ENCODE measurements at regions not wholly inside any gene's neighbourhood (a gene's known extent, or its start where the extent isn't known, plus 50 kb on each side); places are given as distances from the start of the nearest gene placed in this dataset.

DNA sequence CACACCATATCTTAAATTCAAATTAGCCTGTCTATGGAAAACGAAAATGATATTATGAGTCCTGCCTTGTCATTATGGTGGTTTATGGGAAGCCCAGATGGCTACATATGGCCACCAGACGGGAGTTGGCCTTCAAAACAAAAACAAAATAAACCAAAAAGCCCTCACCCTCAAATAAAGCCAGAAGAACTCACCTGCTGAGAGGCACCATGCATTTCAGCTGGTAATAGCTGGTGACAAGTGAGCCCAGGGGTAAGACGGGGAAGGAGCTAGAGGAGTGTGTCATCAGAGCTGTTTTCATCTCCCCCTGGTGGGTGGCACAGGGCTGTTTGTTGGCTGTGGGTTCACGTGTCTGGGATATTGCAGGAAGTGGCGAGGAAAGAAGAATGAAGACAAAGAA lies 152.9 kb downstream of the EFNB2 start:
- Histone ChIP-seq H3K9ac (ENCODE audit: low read length) (no peak overlapping the region), H3K9me3 (ENCODE audit: control insufficient read depth, low read depth, low read length) (no peaks in the 10 kb centered on the region), H3K27me3 (ENCODE audit: control insufficient read depth, insufficient read depth, low read length) (no peaks in the 10 kb centered on the region), H3K36me3 (ENCODE audit: control insufficient read depth, low read depth, low read length) (no peaks in the 10 kb centered on the region), H3K27ac (ENCODE audit: low read length) (no peak overlapping the region), H3K4me1 (ENCODE audit: control insufficient read depth, low read depth, low read length) (peaks cover 10% of the 10 kb centered on the region), H3K4me3 (ENCODE audit: low read length) (no peak overlapping the region)

GRCh38 chr13:106381091-106381490 lies 154.4 kb downstream of the EFNB2 start:
- H3K4me1 ChIP-seq (ENCODE audit: control insufficient read depth, low read depth, low read length): peaks cover 10% of the 10 kb centered on the region
- H3K9ac ChIP-seq (ENCODE audit: low read length): no peak overlapping the region
- no peaks in the 10 kb centered on the region for H3K27me3 ChIP-seq (ENCODE audit: control insufficient read depth, insufficient read depth, low read length)
- H3K4me3 ChIP-seq (ENCODE audit: low read length): no peak overlapping the region
- H3K27ac ChIP-seq (ENCODE audit: low read length): no peak overlapping the region
- no peaks in the 10 kb centered on the region for H3K9me3 ChIP-seq (ENCODE audit: control insufficient read depth, low read depth, low read length)
- no peaks in the 10 kb centered on the region for H3K36me3 ChIP-seq (ENCODE audit: control insufficient read depth, low read depth, low read length)

DNA sequence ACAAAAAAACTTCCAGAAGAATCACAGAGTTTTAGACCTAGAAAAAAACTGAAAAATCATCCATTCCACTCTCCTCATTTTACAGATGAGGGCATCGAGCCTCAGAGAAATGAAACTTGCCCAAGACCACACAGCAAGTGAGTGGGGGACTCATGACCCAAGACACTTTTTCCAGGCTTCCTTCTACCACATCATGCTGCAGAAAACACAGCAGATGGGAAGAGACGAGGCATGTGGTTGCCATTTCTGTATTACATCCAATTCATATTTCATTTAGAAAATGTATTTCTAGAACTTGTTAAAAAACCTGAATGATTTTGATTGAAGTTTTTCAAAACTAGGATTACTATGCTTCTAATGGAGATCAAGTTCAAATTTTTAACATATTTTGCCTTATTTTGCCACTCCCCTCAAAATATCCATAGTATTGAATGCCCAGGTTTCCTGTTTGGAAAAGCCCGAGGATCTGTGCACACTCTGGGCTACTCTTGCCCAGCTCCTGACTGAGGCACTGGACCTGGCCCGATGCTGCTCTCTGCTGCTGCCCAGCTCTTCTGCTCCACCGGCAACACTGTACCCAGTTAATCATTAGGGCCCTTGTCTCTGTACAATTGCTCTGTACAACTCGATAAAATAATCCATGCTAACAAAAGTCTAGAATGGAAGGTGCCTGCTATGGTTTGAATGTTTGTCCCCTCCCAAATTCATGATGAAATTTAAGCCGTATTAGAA lies 157.4 kb downstream of the EFNB2 start:
- Histone ChIP-seq H3K9ac (ENCODE audit: low read length) (no peak overlapping the region), H3K27ac (ENCODE audit: low read length) (no peak overlapping the region), H3K36me3 (ENCODE audit: control insufficient read depth, low read depth, low read length) (no peaks in the 10 kb centered on the region), H3K4me3 (ENCODE audit: low read length) (no peak overlapping the region), H3K27me3 (ENCODE audit: control insufficient read depth, insufficient read depth, low read length) (no peaks in the 10 kb centered on the region), H3K4me1 (ENCODE audit: control insufficient read depth, low read depth, low read length) (no peaks in the 10 kb centered on the region), H3K9me3 (ENCODE audit: control insufficient read depth, low read depth, low read length) (no peaks in the 10 kb centered on the region)

DNA sequence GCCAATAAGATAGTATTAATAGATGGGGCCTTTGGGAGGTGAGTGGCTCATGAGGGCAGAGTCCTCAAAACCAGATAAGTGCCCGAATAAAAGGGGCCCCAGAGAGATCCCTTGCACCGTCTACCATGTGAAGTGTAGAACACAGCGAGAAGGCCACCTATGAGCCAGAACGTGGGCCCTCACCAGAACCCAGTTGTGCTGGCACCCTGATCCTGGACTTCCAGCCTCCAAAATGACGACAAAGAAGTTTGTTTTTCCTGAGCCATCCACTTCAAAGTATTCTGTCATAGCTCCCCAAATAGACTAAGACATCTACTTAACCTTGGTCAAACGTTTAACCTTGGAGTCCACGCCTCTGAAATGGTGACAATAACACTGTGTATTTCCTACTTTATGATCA lies 158.1 kb downstream of the EFNB2 start:
- Histone ChIP-seq H3K9ac (ENCODE audit: low read length) (no peak overlapping the region), H3K27ac (ENCODE audit: low read length) (no peak overlapping the region), H3K4me3 (ENCODE audit: low read length) (no peak overlapping the region), H3K4me1 (ENCODE audit: control insufficient read depth, low read depth, low read length) (no peaks in the 10 kb centered on the region), H3K9me3 (ENCODE audit: control insufficient read depth, low read depth, low read length) (no peaks in the 10 kb centered on the region), H3K27me3 (ENCODE audit: control insufficient read depth, insufficient read depth, low read length) (no peaks in the 10 kb centered on the region), H3K36me3 (ENCODE audit: control insufficient read depth, low read depth, low read length) (no peaks in the 10 kb centered on the region)

GRCh38 chr13:106376401-106377112 lies 158.9 kb downstream of the EFNB2 start:
- no peak overlapping the region for H3K4me3 ChIP-seq (ENCODE audit: low read length)
- H3K36me3 ChIP-seq (ENCODE audit: control insufficient read depth, low read depth, low read length): no peaks in the 10 kb centered on the region
- H3K9ac ChIP-seq (ENCODE audit: low read length): no peak overlapping the region
- H3K27ac ChIP-seq (ENCODE audit: low read length): no peak overlapping the region
- no peaks in the 10 kb centered on the region for H3K27me3 ChIP-seq (ENCODE audit: control insufficient read depth, insufficient read depth, low read length)
- no peaks in the 10 kb centered on the region for H3K9me3 ChIP-seq (ENCODE audit: control insufficient read depth, low read depth, low read length)
- H3K4me1 ChIP-seq (ENCODE audit: control insufficient read depth, low read depth, low read length): no peaks in the 10 kb centered on the region

- no peak overlapping the region for H3K27ac ChIP-seq (ENCODE audit: low read length)
- no peaks in the 10 kb centered on the region for H3K36me3 ChIP-seq (ENCODE audit: control insufficient read depth, low read depth, low read length)
- no peaks in the 10 kb centered on the region for H3K4me1 ChIP-seq (ENCODE audit: control insufficient read depth, low read depth, low read length)
- H3K9me3 ChIP-seq (ENCODE audit: control insufficient read depth, low read depth, low read length): no peaks in the 10 kb centered on the region
- H3K27me3 ChIP-seq (ENCODE audit: control insufficient read depth, insufficient read depth, low read length): no peaks in the 10 kb centered on the region
- H3K9ac ChIP-seq (ENCODE audit: low read length): no peak overlapping the region
- no peak overlapping the region for H3K4me3 ChIP-seq (ENCODE audit: low read length)
Measured at GRCh38 chr13:106375085-106375484, 160.4 kb downstream of the EFNB2 start.

DNA sequence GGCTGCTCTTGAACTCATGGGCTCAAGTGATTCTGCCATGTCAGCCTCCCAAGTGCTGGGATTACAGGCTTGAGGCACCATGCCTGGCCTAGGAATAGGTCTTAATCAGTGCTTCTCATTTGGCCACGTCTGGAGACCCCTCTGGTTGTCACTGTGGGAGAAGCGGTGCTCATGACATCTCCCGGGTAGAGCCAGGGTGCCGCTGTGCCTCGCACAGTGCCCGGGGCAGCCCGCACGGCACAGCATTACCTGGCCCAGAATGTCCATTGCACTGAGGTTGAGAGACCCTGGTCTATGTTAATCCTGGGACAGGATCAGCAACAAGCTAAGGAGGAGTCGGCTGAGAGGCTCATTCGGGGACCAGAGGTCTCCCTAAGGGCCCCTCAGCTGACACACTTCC lies 160.8 kb downstream of the EFNB2 start:
- no peaks in the 10 kb centered on the region for H3K4me1 ChIP-seq (ENCODE audit: control insufficient read depth, low read depth, low read length)
- no peak overlapping the region for H3K4me3 ChIP-seq (ENCODE audit: low read length)
- no peaks in the 10 kb centered on the region for H3K27me3 ChIP-seq (ENCODE audit: control insufficient read depth, insufficient read depth, low read length)
- H3K9me3 ChIP-seq (ENCODE audit: control insufficient read depth, low read depth, low read length): no peaks in the 10 kb centered on the region
- no peak overlapping the region for H3K9ac ChIP-seq (ENCODE audit: low read length)
- no peaks in the 10 kb centered on the region for H3K36me3 ChIP-seq (ENCODE audit: control insufficient read depth, low read depth, low read length)
- no peak overlapping the region for H3K27ac ChIP-seq (ENCODE audit: low read length)

DNA sequence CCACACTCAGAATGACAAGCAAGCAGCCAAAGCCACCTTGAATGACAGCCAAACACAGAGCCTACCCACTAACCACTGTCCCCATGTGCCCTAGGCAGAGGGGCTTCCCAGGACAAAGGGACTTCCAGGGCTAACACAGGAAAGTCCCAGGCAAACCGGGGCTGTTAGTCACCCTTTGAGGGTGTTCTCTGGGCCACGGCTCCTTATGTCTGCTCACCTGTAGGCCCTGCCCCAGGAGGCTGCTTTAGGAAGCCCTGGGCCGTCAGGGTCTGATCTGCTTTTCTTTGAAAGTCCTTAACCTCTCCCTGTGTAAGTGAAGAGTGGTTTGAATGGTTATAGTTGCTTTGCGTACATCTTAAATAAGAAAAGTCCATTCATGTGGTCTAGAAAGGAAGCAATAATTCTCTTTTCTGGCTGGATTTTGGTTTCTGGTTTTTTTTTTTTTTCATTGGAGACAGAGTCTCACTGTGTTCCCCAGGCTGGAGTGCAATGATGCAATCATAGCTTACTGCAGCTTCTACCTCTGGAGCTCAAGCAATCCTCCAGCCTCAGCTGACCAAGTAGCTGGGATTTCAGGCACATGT lies 161.4 kb downstream of the EFNB2 start:
- no peaks in the 10 kb centered on the region for H3K36me3 ChIP-seq (ENCODE audit: control insufficient read depth, low read depth, low read length)
- H3K4me3 ChIP-seq (ENCODE audit: low read length): no peak overlapping the region
- peaks cover under 1% of the 10 kb centered on the region for H3K4me1 ChIP-seq (ENCODE audit: control insufficient read depth, low read depth, low read length)
- H3K27ac ChIP-seq (ENCODE audit: low read length): no peak overlapping the region
- no peak overlapping the region for H3K9ac ChIP-seq (ENCODE audit: low read length)
- H3K9me3 ChIP-seq (ENCODE audit: control insufficient read depth, low read depth, low read length): no peaks in the 10 kb centered on the region
- no peaks in the 10 kb centered on the region for H3K27me3 ChIP-seq (ENCODE audit: control insufficient read depth, insufficient read depth, low read length)

DNA sequence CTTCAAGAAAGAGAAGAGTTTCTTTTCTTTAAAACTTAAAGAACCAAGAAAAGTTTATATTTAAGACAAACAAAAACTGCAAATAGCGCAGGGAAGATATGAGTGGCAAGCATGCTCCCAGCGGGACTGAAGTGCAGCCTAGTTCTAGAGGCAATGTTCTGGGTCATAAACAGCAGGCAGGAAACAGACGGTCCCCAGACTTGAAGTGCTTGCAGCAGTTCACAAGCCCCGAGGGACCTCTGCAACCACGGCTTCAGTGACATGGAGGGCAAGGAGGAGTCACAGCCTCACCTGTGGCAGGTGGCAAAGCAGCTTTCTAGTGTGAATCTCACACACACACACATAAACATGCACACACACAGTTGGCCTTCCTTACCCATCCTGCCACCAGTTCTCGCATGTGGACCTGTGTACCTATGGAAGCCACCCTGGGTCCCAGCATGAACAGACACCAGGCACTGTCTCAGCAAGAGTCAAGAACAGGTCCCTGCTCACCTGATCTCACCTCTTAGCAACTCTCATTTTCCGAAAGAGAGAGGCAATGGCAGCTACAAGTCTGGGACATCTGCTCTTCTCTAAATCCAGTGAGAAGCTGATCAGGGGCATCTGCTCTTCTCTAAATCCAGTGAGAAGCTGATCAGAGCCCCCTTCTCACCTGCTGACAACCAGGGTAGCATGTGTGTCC lies 162.0 kb downstream of the EFNB2 start:
- Histone ChIP-seq H3K9ac (ENCODE audit: low read length) (no peak overlapping the region), H3K36me3 (ENCODE audit: control insufficient read depth, low read depth, low read length) (no peaks in the 10 kb centered on the region), H3K4me3 (ENCODE audit: low read length) (no peak overlapping the region), H3K27me3 (ENCODE audit: control insufficient read depth, insufficient read depth, low read length) (no peaks in the 10 kb centered on the region), H3K27ac (ENCODE audit: low read length) (no peak overlapping the region), H3K4me1 (ENCODE audit: control insufficient read depth, low read depth, low read length) (peaks cover 4% of the 10 kb centered on the region), H3K9me3 (ENCODE audit: control insufficient read depth, low read depth, low read length) (no peaks in the 10 kb centered on the region)

DNA sequence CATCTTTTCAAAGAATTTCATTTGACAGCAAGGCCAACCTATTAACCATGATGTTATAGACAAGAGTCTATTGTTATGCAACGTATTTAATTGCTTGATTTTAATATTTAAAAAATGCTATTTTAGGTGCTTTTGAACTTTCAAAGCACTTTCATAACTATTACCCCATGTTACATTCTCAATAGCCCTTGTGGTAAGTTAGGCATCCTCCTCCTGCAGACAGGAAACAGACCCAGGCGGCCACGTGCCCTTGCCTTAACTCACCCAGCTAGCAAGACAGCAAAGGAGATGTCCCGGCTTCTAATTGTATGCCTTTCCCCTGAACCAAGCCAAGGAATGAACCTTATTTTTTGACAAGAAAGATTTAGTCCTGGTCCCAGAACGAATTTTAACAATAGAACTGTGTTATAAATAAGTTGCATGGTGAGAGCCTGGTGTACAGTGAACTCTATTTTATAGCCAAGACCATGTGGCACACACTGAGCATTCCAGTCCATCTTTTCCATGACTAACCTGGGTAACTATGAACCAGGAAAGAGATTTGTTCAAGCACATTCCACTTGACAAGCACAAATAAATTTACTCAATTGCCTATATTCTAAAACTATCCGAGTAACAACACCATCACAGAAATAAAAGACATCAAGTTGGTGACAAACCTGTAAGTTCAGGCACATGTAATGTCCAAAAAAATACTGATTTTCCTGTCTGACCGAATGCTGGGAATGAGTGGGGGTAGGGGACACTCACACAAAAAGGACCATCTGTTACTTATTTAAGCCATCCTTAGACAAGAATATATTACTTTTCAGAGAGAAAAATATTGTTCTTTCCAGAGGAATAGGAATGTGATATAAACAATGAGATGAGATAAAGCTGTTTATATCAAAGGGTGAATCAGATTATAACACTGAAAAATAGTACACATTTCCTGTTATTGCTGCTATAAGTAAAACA lies 163.0 kb downstream of the EFNB2 start:
- no peaks in the 10 kb centered on the region for H3K36me3 ChIP-seq (ENCODE audit: control insufficient read depth, low read depth, low read length)
- H3K27me3 ChIP-seq (ENCODE audit: control insufficient read depth, insufficient read depth, low read length): no peaks in the 10 kb centered on the region
- H3K4me1 ChIP-seq (ENCODE audit: control insufficient read depth, low read depth, low read length): peaks cover 4% of the 10 kb centered on the region
- no peak overlapping the region for H3K27ac ChIP-seq (ENCODE audit: low read length)
- H3K9ac ChIP-seq (ENCODE audit: low read length): no peak overlapping the region
- H3K9me3 ChIP-seq (ENCODE audit: control insufficient read depth, low read depth, low read length): no peaks in the 10 kb centered on the region
- no peak overlapping the region for H3K4me3 ChIP-seq (ENCODE audit: low read length)

GRCh38 chr13:106371024-106371423 lies 164.4 kb downstream of the EFNB2 start:
- Histone ChIP-seq H3K27ac (ENCODE audit: low read length) (no peak overlapping the region), H3K36me3 (ENCODE audit: control insufficient read depth, low read depth, low read length) (no peaks in the 10 kb centered on the region), H3K4me1 (ENCODE audit: control insufficient read depth, low read depth, low read length) (peaks cover 4% of the 10 kb centered on the region), H3K9me3 (ENCODE audit: control insufficient read depth, low read depth, low read length) (no peaks in the 10 kb centered on the region), H3K27me3 (ENCODE audit: control insufficient read depth, insufficient read depth, low read length) (no peaks in the 10 kb centered on the region), H3K9ac (ENCODE audit: low read length) (no peak overlapping the region), H3K4me3 (ENCODE audit: low read length) (no peak overlapping the region)
